Colonic mucosa (tissue), 4 donors: ENCODE measurements at regions not wholly inside any gene's neighbourhood (a gene's known extent, or its start where the extent isn't known, plus 50 kb on each side); places are given as distances from the start of the nearest gene placed in this dataset.

ENCODE experiments used
- DNase-seq: peaks from one replicate; pipeline ENCODE4 v3.0.0-alpha.2; 2020
- H3K27ac ChIP-seq: fragments of 200-600 bp; one replicate; pipeline ENCODE4 v1.8.0; 2021
- H3K27me3 ChIP-seq: fragments of 200-600 bp; one replicate; pipeline ENCODE4 v1.8.0; 2021
- H3K36me3 ChIP-seq: fragments of 200-600 bp; one replicate; pipeline ENCODE4 v1.8.0; 2021
- H3K4me1 ChIP-seq: fragments of 200-600 bp; one replicate; pipeline ENCODE4 v1.8.0; 2021; ENCODE audit warnings: mild to moderate bottlenecking
- H3K4me3 ChIP-seq: fragments of 200-600 bp; one replicate; pipeline ENCODE4 v1.8.0; 2021
- H3K9ac ChIP-seq, 2 donors: one replicate each; pipeline ENCODE4 v1.7.0; 2013; ENCODE audit warnings: control low read depth in 2 of 2, low read depth in 2 of 2, low read length in 2 of 2
- H3K9me3 ChIP-seq: fragments of 200-600 bp; one replicate; pipeline ENCODE4 v1.8.0; 2021
- intact Hi-C: fragments of 100-400 bp; cut with DNase I; formaldehyde crosslinking; loops from one replicate; pipeline ENCODE4 v1.14.1; 2022
- TF ChIP-seq, protein P1 (sequence below): fragments of 200-600 bp; IDR thresholded peaks from one replicate; pipeline ENCODE4 v1.8.0; 2022; ENCODE audit warnings: antibody characterized with exemption, mild to moderate bottlenecking
- donor health status: healthy.
- donor health status: DM: no; HTN: no; CAD: no.
- donor health status: DM: no; HTN: no; CAD: no.

DNA sequence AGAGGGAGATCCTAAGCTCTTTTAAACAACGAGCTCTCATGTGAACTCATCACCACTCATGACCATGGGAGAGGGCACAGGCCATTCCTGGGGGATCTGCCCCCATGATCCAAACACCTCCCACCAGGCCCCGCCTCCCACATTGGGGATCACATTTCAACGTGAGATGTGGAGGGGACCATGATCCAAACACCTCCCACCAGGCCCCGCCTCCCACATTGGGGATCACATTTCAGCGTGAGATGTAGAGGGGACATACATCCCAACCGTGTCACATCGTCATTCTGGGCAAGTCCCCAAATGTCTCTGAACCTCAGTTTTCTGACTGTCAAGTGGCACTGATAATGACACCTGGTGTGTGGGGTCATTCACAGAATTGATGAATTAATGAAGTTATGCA is 641.8 kb downstream of the CDH26 start:
- TF ChIP-seq, protein P1, sequence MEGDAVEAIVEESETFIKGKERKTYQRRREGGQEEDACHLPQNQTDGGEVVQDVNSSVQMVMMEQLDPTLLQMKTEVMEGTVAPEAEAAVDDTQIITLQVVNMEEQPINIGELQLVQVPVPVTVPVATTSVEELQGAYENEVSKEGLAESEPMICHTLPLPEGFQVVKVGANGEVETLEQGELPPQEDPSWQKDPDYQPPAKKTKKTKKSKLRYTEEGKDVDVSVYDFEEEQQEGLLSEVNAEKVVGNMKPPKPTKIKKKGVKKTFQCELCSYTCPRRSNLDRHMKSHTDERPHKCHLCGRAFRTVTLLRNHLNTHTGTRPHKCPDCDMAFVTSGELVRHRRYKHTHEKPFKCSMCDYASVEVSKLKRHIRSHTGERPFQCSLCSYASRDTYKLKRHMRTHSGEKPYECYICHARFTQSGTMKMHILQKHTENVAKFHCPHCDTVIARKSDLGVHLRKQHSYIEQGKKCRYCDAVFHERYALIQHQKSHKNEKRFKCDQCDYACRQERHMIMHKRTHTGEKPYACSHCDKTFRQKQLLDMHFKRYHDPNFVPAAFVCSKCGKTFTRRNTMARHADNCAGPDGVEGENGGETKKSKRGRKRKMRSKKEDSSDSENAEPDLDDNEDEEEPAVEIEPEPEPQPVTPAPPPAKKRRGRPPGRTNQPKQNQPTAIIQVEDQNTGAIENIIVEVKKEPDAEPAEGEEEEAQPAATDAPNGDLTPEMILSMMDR: no peak

DNA sequence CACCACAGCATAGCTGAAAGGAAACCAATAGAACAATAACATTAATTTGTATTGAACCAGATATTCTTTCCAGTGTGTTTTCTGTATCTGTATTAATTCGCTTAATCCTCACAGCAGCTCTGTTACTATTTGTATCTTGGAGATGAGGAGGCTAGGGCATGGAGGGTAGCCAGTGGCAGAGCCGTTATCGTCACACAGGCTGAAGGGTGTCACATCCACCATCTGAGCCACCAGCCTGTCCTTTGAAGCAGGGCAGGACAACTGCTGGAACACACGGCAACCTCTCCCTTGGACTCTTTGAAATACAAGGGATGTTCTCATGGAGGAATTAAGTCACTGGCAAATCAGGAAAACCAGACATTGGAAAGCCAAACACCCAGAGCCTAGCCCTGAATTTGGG is 628.0 kb upstream of the CDH4 start:
- Histone ChIP-seq H3K9me3 (no peaks in the 10 kb centered on the region), H3K36me3 (no peaks in the 10 kb centered on the region), H3K9ac (no peak overlapping the region), H3K4me1 (no peaks in the 10 kb centered on the region), H3K4me3 (no peak overlapping the region), H3K27ac (no peak overlapping the region), H3K27me3 (no peaks in the 10 kb centered on the region)
- DNase-seq: no peak
- intact Hi-C loops: no loop called here
- TF ChIP-seq, protein P1: no peak

More for the DNA sequence above, 641.8 kb downstream of the CDH26 start:
- no peak for DNase-seq
- Histone ChIP-seq H3K4me3 (no peak overlapping the region), H3K9me3 (no peaks in the 10 kb centered on the region), H3K36me3 (no peaks in the 10 kb centered on the region), H3K27me3 (no peaks in the 10 kb centered on the region), H3K27ac (no peak overlapping the region), H3K4me1 (no peaks in the 10 kb centered on the region), H3K9ac (no peak overlapping the region)
- intact Hi-C loops: no loop called here

DNA sequence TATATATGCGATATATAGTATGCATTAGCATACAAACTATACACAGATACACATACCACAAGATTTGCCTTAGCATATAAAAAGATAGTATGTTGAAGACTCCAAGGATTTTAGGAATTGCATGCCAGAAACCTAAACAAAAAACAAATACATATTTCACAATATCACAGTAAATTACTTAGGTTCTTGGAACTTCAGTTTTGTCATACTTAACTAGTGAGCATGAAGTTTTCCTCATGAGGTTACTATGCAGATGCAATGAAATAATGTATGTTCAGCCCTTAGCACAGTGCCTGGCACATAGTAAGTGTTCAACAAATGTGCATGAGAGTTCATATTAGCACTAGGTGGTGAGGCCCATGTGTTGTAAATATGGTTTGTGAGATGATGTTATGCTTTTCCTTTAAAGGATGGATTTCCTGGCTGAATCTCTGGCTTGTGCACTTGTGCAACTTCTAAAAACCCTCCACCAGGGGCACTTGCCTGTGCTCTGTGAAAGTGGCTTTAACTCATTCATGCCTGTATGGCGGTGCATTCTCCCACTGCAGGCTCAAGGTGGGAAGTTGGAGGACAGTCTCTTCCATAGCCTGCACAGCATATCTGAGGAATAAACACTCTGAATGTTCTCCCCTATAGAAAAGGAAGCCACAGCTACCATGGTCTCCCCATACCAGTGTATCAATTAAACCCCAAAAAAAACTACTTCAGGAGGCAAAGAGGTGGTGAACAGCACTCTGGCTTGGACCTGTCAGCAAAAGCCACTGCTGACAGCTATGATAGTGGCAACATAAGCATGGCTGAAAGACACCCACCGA is 624.1 kb upstream of the CDH4 start:
- H3K36me3 ChIP-seq: no peaks in the 10 kb centered on the region
- no peak for DNase-seq
- no peak overlapping the region for H3K9ac ChIP-seq
- H3K27ac ChIP-seq: no peak overlapping the region
- H3K27me3 ChIP-seq: no peaks in the 10 kb centered on the region
- H3K4me1 ChIP-seq: no peaks in the 10 kb centered on the region
- no peak overlapping the region for H3K4me3 ChIP-seq
- TF ChIP-seq, protein P1: no peak
- no peaks in the 10 kb centered on the region for H3K9me3 ChIP-seq
- intact Hi-C loops: no loop called here

DNA sequence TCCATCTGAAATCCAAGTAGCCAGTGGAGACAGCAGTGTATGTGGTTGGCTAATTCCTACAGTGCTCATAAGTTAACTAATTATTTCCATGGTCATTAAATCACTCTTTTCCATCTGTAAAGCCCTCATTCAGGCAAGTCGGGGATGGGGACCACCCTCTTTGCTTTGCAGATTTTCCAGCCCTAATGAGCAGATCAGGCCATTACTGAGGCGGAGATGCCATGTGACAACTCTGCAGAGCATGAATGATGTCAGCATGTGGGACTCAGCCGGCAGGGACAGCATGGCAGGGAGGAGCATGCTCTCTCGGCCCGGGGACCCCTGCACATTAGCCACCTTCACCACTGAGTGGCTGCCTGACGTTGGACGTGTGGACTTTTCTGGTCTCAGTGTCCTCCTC is 623.3 kb upstream of the CDH4 start:
- Histone ChIP-seq H3K9ac (no peak overlapping the region), H3K4me1 (no peaks in the 10 kb centered on the region), H3K27ac (no peak overlapping the region), H3K9me3 (no peaks in the 10 kb centered on the region), H3K36me3 (no peaks in the 10 kb centered on the region), H3K4me3 (no peak overlapping the region), H3K27me3 (no peaks in the 10 kb centered on the region)
- intact Hi-C loops: no loop called here
- DNase-seq: no peak
- TF ChIP-seq, protein P1: no peak

DNA sequence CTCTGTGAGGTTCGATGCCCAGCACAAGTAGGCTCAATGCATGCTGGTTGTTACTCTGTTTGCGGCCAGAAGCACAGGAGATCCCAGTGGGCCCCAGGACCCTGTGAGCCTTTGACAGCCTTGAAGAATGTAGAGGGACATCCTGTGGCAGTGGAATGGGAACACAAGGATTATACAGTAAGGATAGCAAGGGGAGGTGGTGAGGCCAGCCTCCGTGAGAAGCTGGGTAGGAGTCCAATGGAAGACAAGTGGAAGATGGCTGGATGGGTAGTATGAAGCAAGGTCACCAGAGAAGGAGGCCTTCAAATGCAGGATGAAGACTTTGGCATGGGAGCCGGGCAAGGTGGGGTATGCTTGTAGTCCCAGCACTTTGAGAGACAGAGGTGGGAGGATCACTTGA is 622.9 kb upstream of the CDH4 start:
- H3K9me3 ChIP-seq: no peaks in the 10 kb centered on the region
- H3K9ac ChIP-seq: no peak overlapping the region
- no peaks in the 10 kb centered on the region for H3K4me1 ChIP-seq
- no peak overlapping the region for H3K4me3 ChIP-seq
- intact Hi-C loops: no loop called here
- H3K27me3 ChIP-seq: no peaks in the 10 kb centered on the region
- H3K27ac ChIP-seq: no peak overlapping the region
- H3K36me3 ChIP-seq: no peaks in the 10 kb centered on the region
- TF ChIP-seq, protein P1: no peak
- DNase-seq: no peak
